ENCODE measurements at regions not wholly inside any gene's neighbourhood (a gene's known extent, or its start where the extent isn't known, plus 50 kb on each side); places are given as distances from the start of the nearest gene placed in this dataset.

- no peak for TF ChIP-seq CTCF (IDR thresholded peaks at IDR 0.05)
- no CpG with 5 or more reads among the region's 2 CpGs for WGBS (ENCODE audit: insufficient coverage)
- H3K9me3 ChIP-seq (replicated peaks in 1 of 2; ENCODE audit: control insufficient read depth in 1 of 2, insufficient read depth in 1 of 2, low read length in 2 of 2), result no peaks in the 10 kb centered on the region
- H3K27ac Mint-ChIP-seq, result no peak overlapping the region
- no peaks in the 10 kb centered on the region for H3K36me3 Mint-ChIP-seq
- H3K9ac ChIP-seq (ENCODE audit: insufficient read depth, low read length, poor library complexity, severe bottlenecking), result no peak overlapping the region
- H3K4me2 ChIP-seq (replicated peaks; ENCODE audit: extremely low read depth, low read length, poor library complexity, severe bottlenecking), result no peak overlapping the region
- no peak overlapping the region for H2AFZ ChIP-seq (ENCODE audit: insufficient read depth, low read depth, low read length, poor library complexity, severe bottlenecking)
- no peaks in the 10 kb centered on the region for H3K27me3 ChIP-seq (ENCODE audit: control insufficient read depth in 2 of 2, insufficient read depth in 2 of 2, low read length in 2 of 2)
- H3K9me3 Mint-ChIP-seq, result peaks cover 2 to 19% (median 4%) of the 10 kb centered on the region in 7 donors
- H3K4me1 Mint-ChIP-seq, result no peaks in the 10 kb centered on the region
- H3K4me3 ChIP-seq (replicated peaks in 1 of 3; ENCODE audit: low read depth in 2 of 3, low read length in 3 of 3), result no peak overlapping the region
- no peaks in the 10 kb centered on the region for H4K20me1 ChIP-seq (ENCODE audit: insufficient read depth, low read length)
- no peak overlapping the region for H3K27ac ChIP-seq (ENCODE audit: low read depth in 1 of 2, low read length in 2 of 2)
- intact Hi-C loops (cut with micrococcal nuclease), result no loop called here
- no peak for DNase-seq
- no peaks in the 10 kb centered on the region for H3K4me1 ChIP-seq (ENCODE audit: control insufficient read depth in 1 of 2, insufficient read depth in 2 of 2, low read length in 2 of 2)
- no peaks in the 10 kb centered on the region for H3K79me2 ChIP-seq (ENCODE audit: insufficient read depth, low read length)
- peaks cover 0 to 5% (median 1%) of the 10 kb centered on the region in 3 donors for H3K27me3 Mint-ChIP-seq (ENCODE audit: low read depth in 3 of 3)
- no peaks in the 10 kb centered on the region for H3K36me3 ChIP-seq (replicated peaks in 1 of 2; ENCODE audit: control insufficient read depth in 1 of 2, insufficient read depth in 2 of 2, low read length in 2 of 2)
- no peak overlapping the region for H3K4me3 Mint-ChIP-seq
These were observed 553.7 kb downstream of the EBF1 start for GRCh38 chr5:158545949-158546530.

- intact Hi-C loops (cut with micrococcal nuclease), result no loop called here
- no peak overlapping the region for H3K27ac Mint-ChIP-seq
- WGBS (ENCODE audit: insufficient coverage), result 100% methylated on average over 1 of the region's 3 CpGs
These were observed 555.1 kb downstream of the EBF1 start for GRCh38 chr5:158544388-158545339.

More at GRCh38 chr5:158544388-158545339, 555.1 kb downstream of the EBF1 start:
- peaks cover 0 to 5% (median 1%) of the 10 kb centered on the region in 3 donors for H3K27me3 Mint-ChIP-seq (ENCODE audit: low read depth in 3 of 3)
- Histone ChIP-seq H3K79me2 (ENCODE audit: insufficient read depth, low read length) (no peaks in the 10 kb centered on the region), H3K4me2 (replicated peaks; ENCODE audit: extremely low read depth, low read length, poor library complexity, severe bottlenecking) (no peak overlapping the region), H4K20me1 (ENCODE audit: insufficient read depth, low read length) (no peaks in the 10 kb centered on the region), H3K9me3 (replicated peaks in 1 of 2; ENCODE audit: control insufficient read depth in 1 of 2, insufficient read depth in 1 of 2, low read length in 2 of 2) (no peaks in the 10 kb centered on the region), H2AFZ (ENCODE audit: insufficient read depth, low read depth, low read length, poor library complexity, severe bottlenecking) (no peak overlapping the region), H3K36me3 (replicated peaks in 1 of 2; ENCODE audit: control insufficient read depth in 1 of 2, insufficient read depth in 2 of 2, low read length in 2 of 2) (no peaks in the 10 kb centered on the region), H3K9ac (ENCODE audit: insufficient read depth, low read length, poor library complexity, severe bottlenecking) (no peak overlapping the region), H3K4me3 (replicated peaks in 1 of 3; ENCODE audit: low read depth in 2 of 3, low read length in 3 of 3) (no peak overlapping the region), H3K27me3 (ENCODE audit: control insufficient read depth in 2 of 2, insufficient read depth in 2 of 2, low read length in 2 of 2) (no peaks in the 10 kb centered on the region), H3K27ac (ENCODE audit: low read depth in 1 of 2, low read length in 2 of 2) (no peak overlapping the region), H3K4me1 (ENCODE audit: control insufficient read depth in 1 of 2, insufficient read depth in 2 of 2, low read length in 2 of 2) (no peaks in the 10 kb centered on the region)
- no peak for TF ChIP-seq CTCF (IDR thresholded peaks at IDR 0.05)
- peaks cover 2 to 19% (median 4%) of the 10 kb centered on the region in 7 donors for H3K9me3 Mint-ChIP-seq
- no peaks in the 10 kb centered on the region for H3K36me3 Mint-ChIP-seq
- H3K4me3 Mint-ChIP-seq, result no peak overlapping the region
- DNase-seq, result no peak
- no peaks in the 10 kb centered on the region for H3K4me1 Mint-ChIP-seq
